ENCODE measurements at regions not wholly inside any gene's neighbourhood (a gene's known extent, or its start where the extent isn't known, plus 50 kb on each side); places are given as distances from the start of the nearest gene placed in this dataset.

GRCh38 chr5:92659246-92659645 is 921.8 kb downstream of the NR2F1-AS1 start:
- TF ChIP-seq, protein P1, sequence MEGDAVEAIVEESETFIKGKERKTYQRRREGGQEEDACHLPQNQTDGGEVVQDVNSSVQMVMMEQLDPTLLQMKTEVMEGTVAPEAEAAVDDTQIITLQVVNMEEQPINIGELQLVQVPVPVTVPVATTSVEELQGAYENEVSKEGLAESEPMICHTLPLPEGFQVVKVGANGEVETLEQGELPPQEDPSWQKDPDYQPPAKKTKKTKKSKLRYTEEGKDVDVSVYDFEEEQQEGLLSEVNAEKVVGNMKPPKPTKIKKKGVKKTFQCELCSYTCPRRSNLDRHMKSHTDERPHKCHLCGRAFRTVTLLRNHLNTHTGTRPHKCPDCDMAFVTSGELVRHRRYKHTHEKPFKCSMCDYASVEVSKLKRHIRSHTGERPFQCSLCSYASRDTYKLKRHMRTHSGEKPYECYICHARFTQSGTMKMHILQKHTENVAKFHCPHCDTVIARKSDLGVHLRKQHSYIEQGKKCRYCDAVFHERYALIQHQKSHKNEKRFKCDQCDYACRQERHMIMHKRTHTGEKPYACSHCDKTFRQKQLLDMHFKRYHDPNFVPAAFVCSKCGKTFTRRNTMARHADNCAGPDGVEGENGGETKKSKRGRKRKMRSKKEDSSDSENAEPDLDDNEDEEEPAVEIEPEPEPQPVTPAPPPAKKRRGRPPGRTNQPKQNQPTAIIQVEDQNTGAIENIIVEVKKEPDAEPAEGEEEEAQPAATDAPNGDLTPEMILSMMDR (conservative IDR thresholded peaks at IDR 0.05 in 1 of 2, IDR thresholded peaks at IDR 0.05 in 1 of 2; ENCODE audit: extremely low read depth in 1 of 2, insufficient read depth in 1 of 2, low read depth in 1 of 2, low read length in 2 of 2) = no peak
- TF ChIP-seq EZH2 (IDR thresholded peaks at IDR 0.05; ENCODE audit: borderline replicate concordance, low read length) = no peak
